ENCODE measurements at regions not wholly inside any gene's neighbourhood (a gene's known extent, or its start where the extent isn't known, plus 50 kb on each side); places are given as distances from the start of the nearest gene placed in this dataset.

DNA sequence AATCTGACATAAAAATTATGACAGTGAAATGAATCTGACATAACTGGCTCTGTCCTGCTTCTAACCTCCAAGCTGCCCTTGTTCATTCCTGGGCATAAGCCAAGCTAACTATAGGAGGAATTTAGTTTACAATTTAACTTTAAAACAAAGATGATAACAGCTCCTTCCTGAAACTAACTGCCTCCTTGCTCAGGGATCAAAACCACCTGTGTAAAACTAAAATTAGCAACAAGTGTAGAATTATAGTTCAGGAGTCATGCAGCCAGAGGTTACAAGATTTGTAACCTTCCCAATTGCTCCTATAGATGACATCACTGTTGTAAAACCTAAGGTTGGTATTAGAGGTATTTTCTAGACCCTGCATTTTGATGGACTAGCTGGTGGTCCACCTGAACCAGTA, 256.4 kb upstream of the POM121L12 start:
- TF ChIP-seq, protein P1, sequence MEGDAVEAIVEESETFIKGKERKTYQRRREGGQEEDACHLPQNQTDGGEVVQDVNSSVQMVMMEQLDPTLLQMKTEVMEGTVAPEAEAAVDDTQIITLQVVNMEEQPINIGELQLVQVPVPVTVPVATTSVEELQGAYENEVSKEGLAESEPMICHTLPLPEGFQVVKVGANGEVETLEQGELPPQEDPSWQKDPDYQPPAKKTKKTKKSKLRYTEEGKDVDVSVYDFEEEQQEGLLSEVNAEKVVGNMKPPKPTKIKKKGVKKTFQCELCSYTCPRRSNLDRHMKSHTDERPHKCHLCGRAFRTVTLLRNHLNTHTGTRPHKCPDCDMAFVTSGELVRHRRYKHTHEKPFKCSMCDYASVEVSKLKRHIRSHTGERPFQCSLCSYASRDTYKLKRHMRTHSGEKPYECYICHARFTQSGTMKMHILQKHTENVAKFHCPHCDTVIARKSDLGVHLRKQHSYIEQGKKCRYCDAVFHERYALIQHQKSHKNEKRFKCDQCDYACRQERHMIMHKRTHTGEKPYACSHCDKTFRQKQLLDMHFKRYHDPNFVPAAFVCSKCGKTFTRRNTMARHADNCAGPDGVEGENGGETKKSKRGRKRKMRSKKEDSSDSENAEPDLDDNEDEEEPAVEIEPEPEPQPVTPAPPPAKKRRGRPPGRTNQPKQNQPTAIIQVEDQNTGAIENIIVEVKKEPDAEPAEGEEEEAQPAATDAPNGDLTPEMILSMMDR (IDR thresholded peaks at IDR 0.05; ENCODE audit: unreplicated experiment): no peak
- Mint-ChIP-seq H3K9me3 (ENCODE audit: low read depth) (no peaks in the 10 kb centered on the region), H3K27ac (no peak overlapping the region)

DNA sequence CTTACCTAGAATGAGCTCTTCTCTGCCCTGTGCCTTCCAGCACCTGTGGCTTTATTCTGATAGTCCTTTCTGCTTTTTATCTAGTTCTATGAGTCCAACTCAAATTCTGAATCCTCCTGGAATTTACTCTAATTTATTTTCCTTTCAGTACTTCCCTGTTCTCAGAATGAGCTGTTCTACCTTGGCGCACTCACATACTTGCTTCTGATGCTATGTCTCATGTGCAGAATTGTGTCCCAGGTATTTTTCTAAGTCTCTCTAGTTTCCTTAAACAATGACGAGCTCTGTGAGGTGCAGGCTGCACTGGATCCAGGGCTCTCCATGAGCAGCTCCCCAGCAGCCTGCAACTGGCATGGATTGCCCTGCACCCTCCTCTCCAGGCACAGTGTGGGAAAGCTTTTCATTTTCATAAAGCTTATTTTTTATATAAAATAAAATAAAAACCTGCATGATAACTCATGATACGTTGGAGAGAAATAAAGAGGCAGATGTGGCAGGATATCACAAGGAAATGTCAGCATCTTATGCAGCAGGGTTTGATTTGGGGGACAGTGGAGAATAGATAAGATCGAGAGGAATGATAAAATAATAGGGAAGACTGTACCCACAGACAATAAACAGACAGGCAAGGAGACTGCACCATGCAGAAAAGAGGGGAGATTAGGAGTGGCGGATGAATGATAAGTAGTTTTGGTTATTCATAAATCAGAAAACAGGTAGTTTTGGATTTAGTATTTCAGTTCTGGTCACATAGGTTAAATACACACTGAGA, 258.2 kb upstream of the POM121L12 start:
- Mint-ChIP-seq H3K9me3 (ENCODE audit: low read depth) (no peaks in the 10 kb centered on the region), H3K27me3 (no peaks in the 10 kb centered on the region), H3K36me3 (ENCODE audit: insufficient read depth) (no peaks in the 10 kb centered on the region), H3K4me1 (ENCODE audit: low read depth) (peaks cover 3% of the 10 kb centered on the region), H3K27ac (no peak overlapping the region), H3K4me3 (ENCODE audit: low read depth) (no peak overlapping the region)
- no peak for DNase-seq (ENCODE audit: low spot score, unreplicated experiment)
- TF ChIP-seq, protein P1 (IDR thresholded peaks at IDR 0.05; ENCODE audit: unreplicated experiment): no peak

More for the DNA sequence above, 256.4 kb upstream of the POM121L12 start:
- Mint-ChIP-seq H3K36me3 (ENCODE audit: insufficient read depth) (no peaks in the 10 kb centered on the region), H3K4me1 (ENCODE audit: low read depth) (peaks cover 3% of the 10 kb centered on the region), H3K27me3 (no peaks in the 10 kb centered on the region), H3K4me3 (ENCODE audit: low read depth) (no peak overlapping the region)
- DNase-seq (ENCODE audit: low spot score, unreplicated experiment): no peak

DNA sequence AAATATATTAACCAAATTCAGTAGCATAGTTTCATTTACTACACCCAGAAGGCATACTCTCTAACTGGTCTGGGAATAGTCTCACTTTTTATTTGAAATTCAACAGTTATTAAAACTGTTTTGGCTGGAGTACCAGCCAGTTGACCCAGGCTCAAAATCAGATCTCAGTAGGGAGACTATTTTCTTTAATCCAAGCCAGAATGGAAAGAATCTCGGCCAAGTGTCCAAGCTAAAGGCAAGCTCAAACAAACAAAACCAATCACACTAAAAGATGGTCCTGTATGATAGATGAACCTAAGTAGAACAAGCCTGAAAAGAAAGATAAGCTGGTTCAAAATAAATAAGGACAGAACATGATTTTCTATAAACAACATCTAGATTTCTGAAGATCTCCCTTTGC, 259.6 kb upstream of the POM121L12 start:
- no peaks in the 10 kb centered on the region for H3K4me1 Mint-ChIP-seq (ENCODE audit: low read depth)
- H3K4me3 Mint-ChIP-seq (ENCODE audit: low read depth): no peak overlapping the region

DNA sequence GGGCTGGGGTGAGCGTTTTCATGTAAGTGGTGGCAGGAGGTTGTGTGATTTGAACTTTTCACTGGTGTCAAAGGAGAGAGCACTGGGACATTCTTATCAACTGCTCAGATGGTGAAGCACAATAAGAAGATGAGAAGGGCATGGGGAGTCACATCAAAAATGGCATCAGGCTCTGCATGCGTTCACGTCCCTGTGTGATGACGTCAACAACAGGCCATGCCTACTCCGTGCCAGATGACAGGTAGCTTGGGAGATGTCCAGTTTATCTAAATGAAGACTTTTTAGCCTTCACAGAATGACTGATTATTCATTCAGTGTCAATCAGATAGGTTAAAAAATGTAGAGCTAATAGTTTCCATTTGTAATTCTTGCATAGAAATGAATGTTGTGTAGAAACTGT, 264.3 kb upstream of the POM121L12 start:
- Mint-ChIP-seq H3K27ac (no peak overlapping the region), H3K27me3 (no peaks in the 10 kb centered on the region), H3K36me3 (ENCODE audit: insufficient read depth) (no peaks in the 10 kb centered on the region), H3K4me1 (ENCODE audit: low read depth) (peaks cover 4% of the 10 kb centered on the region), H3K9me3 (ENCODE audit: low read depth) (no peaks in the 10 kb centered on the region), H3K4me3 (ENCODE audit: low read depth) (no peak overlapping the region)
- TF ChIP-seq, protein P1 (IDR thresholded peaks at IDR 0.05; ENCODE audit: unreplicated experiment): no peak
- no peak for DNase-seq (ENCODE audit: low spot score, unreplicated experiment)

More for the DNA sequence above, 259.6 kb upstream of the POM121L12 start:
- no peak for DNase-seq (ENCODE audit: low spot score, unreplicated experiment)
- no peaks in the 10 kb centered on the region for H3K27me3 Mint-ChIP-seq
- no peaks in the 10 kb centered on the region for H3K9me3 Mint-ChIP-seq (ENCODE audit: low read depth)
- TF ChIP-seq, protein P1 (IDR thresholded peaks at IDR 0.05; ENCODE audit: unreplicated experiment): no peak
- H3K36me3 Mint-ChIP-seq (ENCODE audit: insufficient read depth): no peaks in the 10 kb centered on the region
- no peak overlapping the region for H3K27ac Mint-ChIP-seq

DNA sequence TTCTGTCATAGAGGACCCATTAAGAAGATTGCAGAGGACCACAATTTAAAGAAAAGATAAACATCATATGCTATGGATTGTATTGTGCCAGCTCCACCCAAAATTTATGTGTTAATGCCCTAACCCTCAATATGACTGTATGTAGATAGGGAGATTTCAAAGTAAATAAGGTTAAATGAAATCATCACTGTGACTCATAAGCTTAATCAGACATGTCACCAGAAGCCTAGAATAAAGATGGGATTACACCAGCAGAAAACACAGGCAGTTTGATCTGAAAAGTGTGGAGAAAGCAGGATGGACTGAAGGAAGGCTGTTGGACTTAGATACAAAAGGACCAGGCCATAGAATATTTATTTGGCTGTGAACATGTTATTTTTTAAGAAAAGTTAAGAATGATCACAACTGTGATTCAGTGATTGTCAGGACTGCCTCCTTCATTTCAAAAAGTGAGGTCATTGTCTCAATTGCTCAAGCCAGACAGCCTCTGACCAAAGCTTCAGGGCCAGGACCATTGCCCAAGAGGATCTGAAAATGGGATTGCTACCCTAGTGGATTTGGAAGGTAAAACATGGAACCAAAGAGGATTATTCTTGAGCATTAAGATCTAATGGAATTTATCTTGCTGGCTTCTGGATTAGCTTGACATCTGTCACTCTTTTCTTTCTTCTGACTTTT, 270.8 kb upstream of the POM121L12 start:
- H3K27ac Mint-ChIP-seq: no peak overlapping the region
- no peaks in the 10 kb centered on the region for H3K9me3 Mint-ChIP-seq (ENCODE audit: low read depth)
- TF ChIP-seq, protein P1 (IDR thresholded peaks at IDR 0.05; ENCODE audit: unreplicated experiment): no peak
- H3K27me3 Mint-ChIP-seq: no peaks in the 10 kb centered on the region
- no peaks in the 10 kb centered on the region for H3K36me3 Mint-ChIP-seq (ENCODE audit: insufficient read depth)
- H3K4me3 Mint-ChIP-seq (ENCODE audit: low read depth): no peak overlapping the region
- H3K4me1 Mint-ChIP-seq (ENCODE audit: low read depth): peaks cover under 1% of the 10 kb centered on the region
- DNase-seq (ENCODE audit: low spot score, unreplicated experiment): no peak

Measured in progenitor cell of endocrine pancreas (in vitro differentiated cells).